ENCODE measurements at regions not wholly inside any gene's neighbourhood (a gene's known extent, or its start where the extent isn't known, plus 50 kb on each side); places are given as distances from the start of the nearest gene placed in this dataset.

- no peak for DNase-seq (ENCODE audit: low read depth in 2 of 2)
Observed at GRCh38 chr12:24723759-24724158, 225.1 kb downstream of the BCAT1 start.

- DNase-seq (ENCODE audit: low read depth in 2 of 2) = no peak
Observed at GRCh38 chr12:24721191-24721590, 227.7 kb downstream of the BCAT1 start.

- DNase-seq (ENCODE audit: low read depth in 2 of 2) = peak in 1 of 2 donors; percentile 20
Observed at GRCh38 chr12:24719293-24719721, 229.6 kb downstream of the BCAT1 start.

- DNase-seq (ENCODE audit: low read depth in 2 of 2) = no peak
Observed at GRCh38 chr12:24718617-24719016, 230.3 kb downstream of the BCAT1 start.

- no peak for DNase-seq (ENCODE audit: low read depth in 2 of 2)
Observed at GRCh38 chr12:24714237-24714636, 234.7 kb downstream of the BCAT1 start.

GRCh38 chr12:24711056-24712008 lies 237.6 kb downstream of the BCAT1 start:
- DNase-seq (ENCODE audit: low read depth in 2 of 2) = no peak

- no peak for DNase-seq (ENCODE audit: low read depth in 2 of 2)
Observed at GRCh38 chr12:24709216-24709615, 239.7 kb downstream of the BCAT1 start.

GRCh38 chr12:24708718-24709117 lies 240.2 kb downstream of the BCAT1 start:
- DNase-seq (ENCODE audit: low read depth in 2 of 2) = no peak

GRCh38 chr12:24708043-24708442 lies 240.9 kb downstream of the BCAT1 start:
- no peak for DNase-seq (ENCODE audit: low read depth in 2 of 2)

- no peak for DNase-seq (ENCODE audit: low read depth in 2 of 2)
Observed at GRCh38 chr12:24707334-24707733, 241.6 kb downstream of the BCAT1 start.

- DNase-seq (ENCODE audit: low read depth in 2 of 2) = no peak
Observed at GRCh38 chr12:24705741-24706358, 243.1 kb downstream of the BCAT1 start.

- no peak for DNase-seq (ENCODE audit: low read depth in 2 of 2)
Observed at GRCh38 chr12:24705216-24705615, 243.7 kb downstream of the BCAT1 start.

GRCh38 chr12:24701343-24701742 lies 247.6 kb downstream of the BCAT1 start:
- no peak for DNase-seq (ENCODE audit: low read depth in 2 of 2)

- DNase-seq (ENCODE audit: low read depth in 2 of 2) = no peak
Observed at GRCh38 chr12:24698972-24699371, 249.9 kb downstream of the BCAT1 start.

- no peak for DNase-seq (ENCODE audit: low read depth in 2 of 2)
Observed at GRCh38 chr12:24697769-24698168, 251.1 kb downstream of the BCAT1 start.

- DNase-seq (ENCODE audit: low read depth in 2 of 2) = no peak
Observed at GRCh38 chr12:24697295-24697694, 251.6 kb downstream of the BCAT1 start.

GRCh38 chr12:24696800-24697199 lies 252.1 kb downstream of the BCAT1 start:
- no peak for DNase-seq (ENCODE audit: low read depth in 2 of 2)

- no peak for DNase-seq (ENCODE audit: low read depth in 2 of 2)
Observed at GRCh38 chr12:24695657-24696329, 253.1 kb downstream of the BCAT1 start.

- no peak for DNase-seq (ENCODE audit: low read depth in 2 of 2)
Observed at GRCh38 chr12:24695103-24695502, 253.8 kb downstream of the BCAT1 start.

GRCh38 chr12:24688601-24689000 lies 260.3 kb downstream of the BCAT1 start:
- no peak for DNase-seq (ENCODE audit: low read depth in 2 of 2)

GRCh38 chr12:24681570-24681969 lies 267.3 kb downstream of the BCAT1 start:
- DNase-seq (ENCODE audit: low read depth in 2 of 2) = no peak

GRCh38 chr12:24679126-24679525 lies 269.8 kb downstream of the BCAT1 start:
- DNase-seq (ENCODE audit: low read depth in 2 of 2) = no peak
